GM19238 (cell line): ENCODE measurements at regions not wholly inside any gene's neighbourhood (a gene's known extent, or its start where the extent isn't known, plus 50 kb on each side); places are given as distances from the start of the nearest gene placed in this dataset.
"Not testable (repeated sequence)": the region's sequence is repeated elsewhere in the genome, so short reads cannot be mapped to it uniquely, and the experiment has no call there.

Source experiments
- DNase-seq: peaks from one replicate; pipeline ENCODE4 v3.0.0; 2011; ENCODE audit warnings: low spot score; ENCODE audit not compliant: insufficient read length

GRCh38 chr7:80018941-80019808 lies 115.5 kb upstream of the GNAI1 start:
- peak; percentile 22 for DNase-seq

DNA sequence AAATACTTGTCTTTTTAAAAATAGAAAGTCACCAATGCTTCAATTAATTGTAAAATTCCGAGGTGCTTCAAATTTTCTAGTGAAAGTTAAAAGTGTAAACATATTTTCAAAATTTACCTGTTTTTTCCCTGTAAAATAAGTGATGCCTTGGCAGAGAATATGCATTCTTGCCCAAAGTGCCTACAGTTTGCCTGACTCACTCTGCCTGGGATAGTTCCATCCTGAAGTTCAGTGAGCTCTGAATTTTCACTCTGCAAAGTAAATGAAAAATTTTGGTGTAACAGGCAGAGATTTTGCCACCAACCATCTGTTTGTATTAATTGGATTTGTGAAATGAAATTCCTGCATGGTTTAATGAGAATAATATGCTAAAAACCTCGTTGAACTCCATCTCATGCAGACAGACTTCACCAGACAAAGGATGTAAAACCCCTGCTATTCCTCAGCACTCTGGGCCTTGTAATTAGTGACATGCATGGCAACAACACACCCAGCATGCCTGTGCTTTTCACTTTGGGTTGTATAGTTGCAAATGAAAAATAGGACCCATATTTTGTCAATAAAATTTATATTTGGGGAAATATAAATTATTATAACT lies 117.4 kb upstream of the GNAI1 start:
- no peak for DNase-seq

DNA sequence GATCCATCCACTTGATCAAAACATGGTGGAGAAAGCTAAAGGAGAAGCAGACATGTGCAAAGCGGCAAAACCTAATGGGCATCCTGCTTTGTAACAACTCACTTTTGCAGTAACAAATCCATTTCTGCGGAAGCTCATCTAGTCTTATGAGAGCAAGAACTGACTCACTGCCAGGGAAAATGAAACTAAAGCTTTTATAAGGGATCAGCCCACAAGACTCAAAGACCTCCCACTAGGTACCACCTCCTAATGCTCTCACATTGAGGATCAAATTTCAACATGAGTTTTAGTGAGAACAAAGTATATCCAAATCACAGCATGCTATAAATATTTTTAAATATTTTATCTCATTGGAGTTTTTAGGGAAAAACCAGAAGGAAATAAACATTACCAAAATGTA lies 120.1 kb upstream of the GNAI1 start:
- no peak for DNase-seq

- DNase-seq = no peak
Observed at GRCh38 chr7:80008039-80008438, 126.6 kb upstream of the GNAI1 start.

DNA sequence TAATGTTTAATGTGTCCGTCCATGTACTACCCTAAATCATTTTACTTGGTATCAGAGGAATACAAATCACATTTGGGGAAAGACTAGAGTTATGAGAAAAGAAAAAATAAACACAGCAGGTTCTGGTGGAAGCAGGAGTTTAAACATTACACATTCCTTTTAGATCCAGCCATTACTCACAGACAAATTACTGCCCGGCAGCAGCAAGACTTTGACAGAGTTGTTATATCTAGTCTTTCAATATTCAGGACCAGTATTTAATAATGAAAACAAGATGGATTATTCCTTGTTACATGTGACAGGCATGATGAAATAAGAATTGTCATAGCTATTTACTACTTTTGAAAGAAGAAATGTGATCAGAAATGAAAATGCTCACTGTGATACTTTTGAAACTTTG lies 131.8 kb upstream of the GNAI1 start:
- no peak for DNase-seq

DNA sequence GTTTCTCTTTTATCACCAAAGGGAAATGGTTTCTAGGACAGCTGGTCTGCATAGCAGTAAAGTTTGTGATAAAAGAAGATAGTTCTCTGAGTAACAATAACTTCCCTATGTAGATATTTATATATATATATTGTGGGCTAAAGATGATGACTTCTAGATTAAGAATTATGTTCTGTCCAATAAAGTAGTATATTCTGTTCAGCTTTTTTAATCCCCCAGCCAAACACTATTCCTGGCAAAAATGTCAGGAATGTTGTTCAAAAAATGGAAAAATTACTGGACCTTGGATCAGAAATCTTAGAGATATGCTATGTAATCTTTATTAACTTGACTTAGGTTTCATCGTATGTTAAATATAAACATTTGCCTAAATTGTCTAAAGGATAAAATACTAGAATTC lies 136.3 kb upstream of the GNAI1 start:
- no peak for DNase-seq

GRCh38 chr7:79997345-79997744 lies 137.3 kb upstream of the GNAI1 start:
- DNase-seq = no peak

DNA sequence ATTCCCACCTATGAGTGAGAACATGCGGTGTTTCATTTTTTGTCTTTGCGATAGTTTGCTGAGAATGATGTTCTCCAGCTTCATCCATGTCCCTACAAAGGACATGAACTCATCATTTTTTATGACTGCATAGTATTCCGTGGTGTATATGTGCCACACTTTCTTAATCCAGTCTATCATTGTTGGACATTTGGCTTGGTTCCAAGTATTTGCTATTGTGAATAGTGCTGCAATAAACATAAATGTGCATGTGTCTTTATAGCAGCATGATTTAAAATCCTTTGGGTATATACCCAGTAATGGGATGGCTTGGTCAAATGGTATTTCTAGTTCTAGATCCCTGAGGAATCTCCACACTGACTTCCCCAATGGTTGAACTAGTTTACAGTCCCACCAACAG lies 138.9 kb upstream of the GNAI1 start:
- DNase-seq = not testable (repeated sequence)

DNA sequence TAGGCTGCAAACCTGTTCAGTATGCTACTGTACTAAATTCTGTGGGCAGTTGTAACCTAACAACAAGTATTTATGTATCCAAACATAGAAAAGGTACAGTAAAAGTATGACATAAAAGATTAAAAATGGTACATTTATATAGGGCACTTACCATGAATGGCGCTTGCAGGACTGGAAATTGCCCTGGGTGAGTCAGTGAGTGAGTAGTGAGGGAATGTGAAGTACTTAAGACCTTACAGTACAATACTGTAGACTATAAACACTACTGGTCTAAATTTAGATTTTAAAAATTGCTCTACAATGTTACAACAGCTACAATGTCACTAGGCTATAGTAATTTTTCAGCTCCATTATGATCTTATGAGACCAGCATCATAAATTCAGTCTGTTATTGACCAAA lies 146.0 kb upstream of the GNAI1 start:
- no peak for DNase-seq

GRCh38 chr7:79984210-79984609 lies 150.4 kb upstream of the GNAI1 start:
- DNase-seq = no peak

DNA sequence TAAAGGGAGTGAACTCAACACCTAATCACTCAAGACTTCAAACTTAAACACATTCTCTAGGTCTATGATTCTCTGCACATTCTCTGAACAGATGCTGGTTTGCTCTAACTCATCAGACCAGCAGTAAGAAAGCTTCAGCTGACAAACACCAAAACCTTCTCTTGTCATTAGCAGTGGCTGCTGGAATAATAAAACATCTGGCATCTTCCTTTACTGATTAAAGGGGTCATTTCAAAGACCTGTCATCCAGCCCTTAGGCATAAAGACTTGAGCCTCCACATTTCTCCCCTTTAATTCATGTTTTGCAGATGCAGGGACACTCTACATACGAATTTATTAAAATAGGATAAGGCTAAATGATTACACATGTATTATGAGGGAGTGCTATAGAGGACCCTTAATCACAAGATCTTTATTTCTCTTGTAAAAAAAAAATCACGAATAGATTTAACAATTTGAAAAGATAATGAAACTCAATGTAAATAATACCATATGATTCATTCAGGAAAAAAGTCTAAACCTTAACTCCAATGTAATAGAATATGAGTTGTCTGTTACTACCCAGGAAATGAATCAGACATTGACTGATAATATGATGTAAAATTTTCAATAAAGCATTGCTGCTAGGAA lies 152.4 kb upstream of the GNAI1 start:
- DNase-seq = no peak

DNA sequence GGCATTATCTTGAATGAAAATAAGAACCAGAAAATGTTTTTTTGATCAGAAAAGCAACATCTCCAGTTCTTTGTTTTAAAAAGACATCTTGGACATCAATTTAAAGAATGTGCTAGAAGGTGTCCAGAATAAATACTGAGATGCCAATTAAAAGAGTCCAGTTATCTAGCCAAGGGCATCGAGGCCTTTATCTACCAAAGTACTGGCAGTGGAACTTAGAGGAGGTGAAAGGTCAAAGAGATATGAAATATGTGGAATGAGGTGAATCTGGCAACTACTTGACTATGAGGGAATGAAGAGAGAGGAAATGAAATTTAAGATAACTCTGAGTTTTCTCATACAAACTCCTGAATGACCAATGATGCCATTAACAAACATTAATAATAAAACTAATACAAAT lies 154.3 kb upstream of the GNAI1 start:
- DNase-seq = no peak

GRCh38 chr7:79979437-79979836 lies 155.2 kb upstream of the GNAI1 start:
- DNase-seq = no peak

DNA sequence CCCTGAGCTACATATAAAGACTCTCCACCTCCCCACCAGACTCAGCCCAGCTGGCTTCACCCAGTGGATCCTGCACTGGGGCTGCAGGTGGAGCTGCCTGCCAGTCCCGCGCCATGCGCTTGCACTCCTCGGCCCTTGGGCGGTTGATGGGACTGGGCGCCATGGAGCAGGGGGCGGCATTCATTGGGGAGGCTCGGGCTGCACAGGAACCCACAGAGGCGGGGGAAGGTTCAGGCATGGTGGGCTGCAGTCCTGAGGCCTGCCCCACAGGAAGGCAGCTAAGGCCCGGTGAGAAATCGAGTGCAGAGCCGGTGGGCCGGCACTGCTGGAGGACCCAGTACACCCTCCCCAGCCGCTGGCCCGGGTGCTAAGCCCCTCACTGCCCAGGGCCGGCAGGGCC lies 157.2 kb upstream of the GNAI1 start:
- no peak for DNase-seq

GRCh38 chr7:79976711-79977020 lies 158.0 kb upstream of the GNAI1 start:
- not testable (repeated sequence) for DNase-seq

- DNase-seq = not testable (repeated sequence)
Observed at GRCh38 chr7:79975986-79976710, 158.5 kb upstream of the GNAI1 start.

DNA sequence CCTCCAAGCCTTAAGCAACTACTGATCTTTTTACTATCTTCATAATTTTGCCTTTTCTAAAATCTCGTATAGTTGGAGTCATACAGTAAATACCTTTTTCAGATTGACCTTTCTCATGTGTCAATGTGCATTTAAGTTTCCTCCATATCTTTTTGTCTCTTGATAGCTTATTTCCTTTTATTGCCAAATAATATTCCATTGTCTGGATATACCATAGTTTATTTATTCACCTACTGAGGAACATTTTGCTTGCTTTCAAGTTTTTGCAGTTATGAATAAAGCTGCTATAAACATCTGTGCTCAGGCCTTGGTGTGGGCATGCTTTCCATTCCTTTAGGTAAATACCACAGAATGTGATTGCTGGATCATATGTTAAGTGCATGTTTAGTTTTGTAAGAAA lies 161.2 kb upstream of the GNAI1 start:
- DNase-seq = no peak

- DNase-seq = no peak
Observed at GRCh38 chr7:79971058-79971457, 163.6 kb upstream of the GNAI1 start.

DNA sequence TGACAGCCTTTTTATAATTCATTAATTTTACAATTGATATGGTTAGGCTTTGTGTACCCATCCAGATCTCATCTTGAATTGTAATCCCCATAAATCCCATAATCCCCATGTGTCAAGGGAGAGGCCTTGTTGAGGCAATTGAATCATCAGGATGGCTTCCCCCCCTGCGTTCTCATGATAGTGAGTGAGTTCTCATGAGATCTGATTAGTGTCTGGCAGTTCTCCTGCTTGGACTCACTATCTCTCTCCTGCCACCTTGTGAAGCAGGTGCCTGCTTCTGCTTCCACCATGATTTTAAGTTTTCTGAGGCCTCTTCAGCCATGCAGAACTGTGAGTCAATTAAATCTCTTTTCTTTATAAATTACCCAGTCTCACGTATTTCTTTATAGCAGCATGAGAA lies 165.7 kb upstream of the GNAI1 start:
- DNase-seq = no peak

GRCh38 chr7:79968077-79968648 lies 166.5 kb upstream of the GNAI1 start:
- no peak for DNase-seq

DNA sequence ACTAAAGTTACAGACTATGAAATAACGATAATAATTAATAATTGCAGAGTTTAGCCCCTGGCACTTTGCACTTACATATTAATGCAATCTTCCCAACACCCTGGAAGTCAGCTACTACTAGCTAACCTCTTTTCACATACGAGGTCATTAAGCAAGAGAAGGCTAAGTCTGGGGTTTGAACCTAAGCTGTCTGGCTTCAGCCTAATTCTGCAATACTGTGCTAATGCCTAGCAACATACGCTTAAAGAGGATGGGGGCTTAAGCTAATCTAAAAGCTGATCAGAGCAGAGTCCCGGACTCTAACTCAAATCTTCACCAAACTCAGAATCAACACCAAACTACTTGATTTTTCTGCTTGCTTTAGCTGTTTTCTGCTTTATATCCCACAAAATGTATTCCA lies 168.7 kb upstream of the GNAI1 start:
- DNase-seq = no peak

DNA sequence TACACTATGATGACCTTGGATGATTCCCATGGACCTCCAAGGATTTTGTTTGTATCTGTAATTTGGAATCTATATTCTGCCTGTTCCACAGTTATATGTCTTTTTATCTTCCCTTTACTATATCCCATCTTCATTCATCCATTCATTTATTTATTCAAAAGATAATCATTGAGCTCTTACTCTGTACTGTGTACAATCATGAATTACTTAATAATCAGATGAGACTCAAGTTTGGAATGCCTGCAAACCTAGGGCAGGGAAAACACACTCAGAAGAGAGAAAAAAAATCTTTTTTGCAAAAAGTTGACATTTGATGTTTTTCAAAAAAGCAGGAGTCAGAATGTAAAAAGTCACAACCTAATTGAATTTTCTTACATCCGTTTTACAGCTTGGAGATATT lies 170.2 kb upstream of the GNAI1 start:
- no peak for DNase-seq
